SK-N-SH treated with all-trans-retinoic acid at 6 μM for 48 hours (cell line): ENCODE measurements at regions not wholly inside any gene's neighbourhood (a gene's known extent, or its start where the extent isn't known, plus 50 kb on each side); places are given as distances from the start of the nearest gene placed in this dataset.

Source experiments
- BACH2 ChIP-seq: fragments of 250-450 bp; sonication (Bioruptor Pico); IDR thresholded peaks from 2 replicates; pipeline ENCODE4 v1.9.0; 2021; ENCODE audit warnings: mild to moderate bottlenecking, borderline replicate concordance
- CREB5 ChIP-seq: fragments of 250-450 bp; sonication (Bioruptor Pico); IDR thresholded peaks from 2 replicates; pipeline ENCODE4 v1.5.1; 2020; ENCODE audit warnings: low read depth, mild to moderate bottlenecking, moderate library complexity
- GLIS3 ChIP-seq: fragments of 250-450 bp; sonication (Bioruptor Pico); IDR thresholded peaks from 2 replicates; pipeline ENCODE4 v1.5.0; 2020; ENCODE audit warnings: mild to moderate bottlenecking, moderate library complexity
- PATZ1 ChIP-seq: fragments of 250-450 bp; sonication (Bioruptor Pico); IDR thresholded peaks from 2 replicates; pipeline ENCODE4 v1.8.0; 2020; ENCODE audit warnings: mild to moderate bottlenecking, moderate library complexity, borderline replicate concordance
- PPARA ChIP-seq: fragments of 250-450 bp; sonication (Bioruptor Pico); IDR thresholded peaks from 2 replicates; pipeline ENCODE4 v1.5.0; 2020; ENCODE audit warnings: mild to moderate bottlenecking, borderline replicate concordance
- RARB ChIP-seq: fragments of 250-450 bp; sonication (Bioruptor Pico); IDR thresholded peaks from 2 replicates; pipeline ENCODE4 v1.8.0; 2021; ENCODE audit warnings: mild to moderate bottlenecking, moderate library complexity
- TCF4 ChIP-seq: fragments of 250-450 bp; sonication (Bioruptor Pico); IDR thresholded peaks from 2 replicates; pipeline ENCODE4 v1.8.0; 2021; ENCODE audit warnings: mild to moderate bottlenecking, moderate library complexity, borderline replicate concordance
- TSHZ2 ChIP-seq: fragments of 250-450 bp; sonication (Bioruptor Pico); IDR thresholded peaks from 2 replicates; pipeline ENCODE4 v1.5.0; 2020; ENCODE audit warnings: mild to moderate bottlenecking, moderate library complexity
- ZFP3 ChIP-seq: fragments of 250-450 bp; sonication (Bioruptor Pico); IDR thresholded peaks from 2 replicates; pipeline ENCODE4 v1.5.0; 2020; ENCODE audit warnings: mild to moderate bottlenecking, moderate library complexity
- ZFP30 ChIP-seq: fragments of 450-650 bp; formaldehyde crosslinking; IDR thresholded peaks from 2 replicates; pipeline ENCODE4 v1.5.0; 2022; ENCODE audit warnings: mild to moderate bottlenecking, moderate library complexity

GRCh38 chr11:100586361-100587101 lies 100.6 kb upstream of the ARHGAP42 start:
- no peak for TF ChIP-seq ZFP3 (CRISPR knock-in tag)
- no peak for TF ChIP-seq RARB
- no peak for TF ChIP-seq TSHZ2 (CRISPR knock-in tag)
- TF ChIP-seq PATZ1 (CRISPR knock-in tag), result no peak
- no peak for TF ChIP-seq TCF4
- no peak for TF ChIP-seq GLIS3 (CRISPR knock-in tag)
- TF ChIP-seq BACH2 (CRISPR knock-in tag), result no peak
- TF ChIP-seq PPARA (CRISPR knock-in tag), result no peak
- no peak for TF ChIP-seq CREB5 (CRISPR knock-in tag)
- TF ChIP-seq ZFP30 (CRISPR knock-in tag), result no peak
